ENCODE measurements at regions not wholly inside any gene's neighbourhood (a gene's known extent, or its start where the extent isn't known, plus 50 kb on each side); places are given as distances from the start of the nearest gene placed in this dataset.
"Not testable (repeated sequence)": the region's sequence is repeated elsewhere in the genome, so short reads cannot be mapped to it uniquely, and the experiment has no call there.

DNA sequence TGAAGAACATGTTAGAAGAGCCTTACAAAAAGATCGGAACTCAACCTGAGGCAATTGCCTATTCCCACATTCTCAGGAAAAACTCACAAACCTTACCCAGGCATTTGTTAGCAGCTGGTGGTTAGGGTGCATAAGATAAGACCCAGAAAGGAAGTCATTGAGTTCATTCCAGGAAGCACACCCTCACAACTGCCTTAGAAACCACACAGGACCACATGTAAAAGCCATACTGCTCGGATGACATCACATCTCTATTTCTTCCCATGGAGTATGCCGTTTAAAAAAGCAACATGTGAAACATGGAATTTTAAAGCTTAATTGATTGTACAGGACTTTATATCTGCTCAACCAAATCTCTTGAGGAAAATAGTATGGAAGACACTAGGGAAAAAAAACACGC lies 411.2 kb downstream of the DAD1 start:
- Histone ChIP-seq H3K36me3 (no peaks in the 10 kb centered on the region), H3K9me3 (no peaks in the 10 kb centered on the region), H3K27me3 (peaks cover 0 to 4% of the 10 kb centered on the region in 2 donors), H3K27ac (no peak overlapping the region), H3K4me1 (no peaks in the 10 kb centered on the region), H3K4me3 (no peak overlapping the region)
- intact Hi-C loops (cut with DNase I): no loop called here
- TF ChIP-seq, protein P1, sequence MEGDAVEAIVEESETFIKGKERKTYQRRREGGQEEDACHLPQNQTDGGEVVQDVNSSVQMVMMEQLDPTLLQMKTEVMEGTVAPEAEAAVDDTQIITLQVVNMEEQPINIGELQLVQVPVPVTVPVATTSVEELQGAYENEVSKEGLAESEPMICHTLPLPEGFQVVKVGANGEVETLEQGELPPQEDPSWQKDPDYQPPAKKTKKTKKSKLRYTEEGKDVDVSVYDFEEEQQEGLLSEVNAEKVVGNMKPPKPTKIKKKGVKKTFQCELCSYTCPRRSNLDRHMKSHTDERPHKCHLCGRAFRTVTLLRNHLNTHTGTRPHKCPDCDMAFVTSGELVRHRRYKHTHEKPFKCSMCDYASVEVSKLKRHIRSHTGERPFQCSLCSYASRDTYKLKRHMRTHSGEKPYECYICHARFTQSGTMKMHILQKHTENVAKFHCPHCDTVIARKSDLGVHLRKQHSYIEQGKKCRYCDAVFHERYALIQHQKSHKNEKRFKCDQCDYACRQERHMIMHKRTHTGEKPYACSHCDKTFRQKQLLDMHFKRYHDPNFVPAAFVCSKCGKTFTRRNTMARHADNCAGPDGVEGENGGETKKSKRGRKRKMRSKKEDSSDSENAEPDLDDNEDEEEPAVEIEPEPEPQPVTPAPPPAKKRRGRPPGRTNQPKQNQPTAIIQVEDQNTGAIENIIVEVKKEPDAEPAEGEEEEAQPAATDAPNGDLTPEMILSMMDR (IDR thresholded peaks at IDR 0.05): no peak
- DNase-seq (no peak), ATAC-seq (no peak)

DNA sequence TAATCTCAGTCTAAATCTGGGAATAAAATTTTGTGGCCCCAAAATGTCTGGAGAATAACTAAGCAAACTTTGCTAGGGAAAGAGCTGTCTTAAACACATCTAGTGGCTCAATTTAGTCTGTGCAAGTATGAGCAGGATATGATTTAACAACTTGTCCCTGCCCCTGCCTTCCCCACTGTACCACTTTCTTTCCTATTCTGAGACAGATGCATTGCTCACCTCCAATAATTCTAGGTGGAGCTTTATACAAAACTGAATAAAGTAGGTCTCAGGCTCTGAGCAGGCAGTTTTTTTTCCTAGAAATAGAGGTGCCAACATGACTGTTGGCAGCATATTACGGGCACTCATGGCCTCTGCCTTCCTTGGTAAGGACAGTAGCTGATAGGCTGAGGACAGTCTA lies 412.1 kb downstream of the DAD1 start:
- TF ChIP-seq, protein P1 (IDR thresholded peaks at IDR 0.05): no peak

DNA sequence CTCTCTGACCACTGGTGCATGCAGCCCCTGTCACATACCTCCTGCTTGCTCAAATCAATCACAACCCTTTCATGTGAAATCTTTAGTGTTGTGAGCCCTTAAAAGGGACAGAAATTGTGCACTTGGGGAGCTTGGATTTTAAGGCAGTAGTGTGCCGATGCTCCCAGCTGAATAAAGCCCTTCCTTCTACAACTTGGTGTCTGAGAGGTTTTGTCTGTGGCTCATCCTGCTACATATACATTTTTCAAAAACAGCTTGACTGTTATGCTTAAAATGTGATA lies 413.8 kb downstream of the DAD1 start:
- DNase-seq; intact Hi-C loops (cut with DNase I); H3K9me3 ChIP-seq; H3K36me3 ChIP-seq; H3K27me3 ChIP-seq; H3K27ac ChIP-seq; H3K4me1 ChIP-seq; ATAC-seq; H3K4me3 ChIP-seq: not testable (repeated sequence)

More for the DNA sequence above, 412.1 kb downstream of the DAD1 start:
- H3K36me3 ChIP-seq: no peaks in the 10 kb centered on the region
- intact Hi-C loops (cut with DNase I): no loop called here
- DNase-seq: no peak
- no peak overlapping the region for H3K4me3 ChIP-seq
- peaks cover 0 to 4% of the 10 kb centered on the region in 2 donors for H3K27me3 ChIP-seq
- H3K27ac ChIP-seq: no peak overlapping the region
- no peaks in the 10 kb centered on the region for H3K4me1 ChIP-seq
- no peaks in the 10 kb centered on the region for H3K9me3 ChIP-seq
- ATAC-seq: no peak

DNA sequence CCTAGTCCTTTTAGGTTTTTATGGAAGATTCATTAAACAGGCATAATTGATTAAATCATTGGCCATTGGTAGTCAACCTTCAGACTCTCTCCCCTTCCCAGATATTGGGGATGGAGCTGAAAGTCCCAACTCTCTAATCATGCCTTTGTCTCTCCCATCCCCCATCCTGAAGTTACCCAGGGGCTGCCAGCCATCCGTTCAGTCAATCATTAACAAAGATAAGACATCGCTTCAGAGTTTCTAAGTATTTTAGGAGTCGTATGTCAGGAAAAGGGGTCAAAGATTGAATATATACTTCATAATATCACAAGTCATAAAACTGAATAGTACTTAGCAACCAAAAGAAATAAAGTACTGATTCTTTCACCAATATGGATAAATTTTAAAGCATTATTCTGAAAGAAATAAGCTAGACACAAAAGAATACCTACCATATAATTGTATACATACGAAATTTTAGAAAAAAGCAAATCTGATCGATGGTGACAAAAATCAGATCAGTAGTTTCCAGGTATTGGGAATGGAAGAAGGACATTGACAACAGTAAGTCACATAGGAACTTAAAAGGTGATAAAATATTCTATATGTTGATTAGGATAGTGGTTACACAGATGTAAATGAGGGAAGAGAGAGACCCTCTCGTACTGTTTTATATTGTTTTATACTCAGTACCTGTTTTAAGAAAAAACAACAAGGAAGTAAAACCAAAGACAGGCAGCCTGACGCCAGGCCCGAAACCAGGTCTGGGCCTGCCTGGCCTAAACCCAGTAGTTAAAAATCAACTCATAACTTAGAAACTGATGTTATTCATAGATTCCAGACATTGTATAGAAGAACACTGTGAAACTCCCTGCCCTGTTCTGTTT lies 414.4 kb downstream of the DAD1 start:
- ATAC-seq (no peak), DNase-seq (no peak)
- peaks cover 0 to 4% of the 10 kb centered on the region in 2 donors for H3K27me3 ChIP-seq
- no peaks in the 10 kb centered on the region for H3K4me1 ChIP-seq
- H3K9me3 ChIP-seq: no peaks in the 10 kb centered on the region
- no peaks in the 10 kb centered on the region for H3K36me3 ChIP-seq
- intact Hi-C loops (cut with DNase I): no loop called here
- no peak overlapping the region for H3K27ac ChIP-seq
- H3K4me3 ChIP-seq: no peak overlapping the region
- TF ChIP-seq, protein P1 (IDR thresholded peaks at IDR 0.05): no peak

DNA sequence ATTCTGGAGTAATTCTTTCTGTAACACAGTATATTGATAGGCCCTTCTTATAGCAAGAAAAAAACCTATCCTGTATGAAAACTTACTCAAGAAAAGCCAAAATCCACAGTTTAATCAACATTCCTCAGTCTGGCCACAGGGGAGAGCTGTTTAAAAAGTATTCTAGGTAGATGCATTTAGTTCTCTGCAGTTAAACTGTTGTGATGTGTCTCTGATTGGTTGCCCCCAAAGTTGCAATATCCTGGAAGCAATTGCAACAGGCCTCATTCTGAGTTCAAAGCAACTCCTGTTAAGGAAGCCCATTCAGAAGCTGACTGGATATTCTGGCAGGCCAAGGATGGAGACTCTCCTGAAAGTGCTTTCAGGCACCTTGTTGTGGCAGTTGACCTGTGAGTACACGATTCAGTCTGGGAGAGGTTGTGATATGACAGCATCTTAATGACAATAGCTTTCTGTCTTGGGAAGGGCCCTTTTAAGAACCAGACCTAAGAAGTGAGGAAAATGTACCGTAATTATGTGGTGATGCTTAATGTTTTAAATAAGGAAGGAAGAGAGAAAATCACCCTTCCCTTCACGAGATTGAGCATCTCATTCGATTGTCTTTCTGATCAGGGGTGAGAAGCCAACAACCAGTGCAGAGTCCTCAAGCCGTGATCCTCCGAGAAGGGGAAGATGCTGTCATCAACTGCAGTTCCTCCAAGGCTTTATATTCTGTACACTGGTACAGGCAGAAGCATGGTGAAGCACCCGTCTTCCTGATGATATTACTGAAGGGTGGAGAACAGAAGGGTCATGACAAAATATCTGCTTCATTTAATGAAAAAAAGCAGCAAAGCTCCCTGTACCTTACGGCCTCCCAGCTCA lies 420.7 kb downstream of the DAD1 start:
- TF ChIP-seq, protein P1 (IDR thresholded peaks at IDR 0.05): no peak
- H3K4me1 ChIP-seq: no peaks in the 10 kb centered on the region
- no peaks in the 10 kb centered on the region for H3K9me3 ChIP-seq
- intact Hi-C loops (cut with DNase I): no loop called here
- ATAC-seq: no peak
- no peaks in the 10 kb centered on the region for H3K27me3 ChIP-seq
- H3K27ac ChIP-seq: no peak overlapping the region
- H3K36me3 ChIP-seq: no peaks in the 10 kb centered on the region
- no peak overlapping the region for H3K4me3 ChIP-seq
- no peak for DNase-seq

Data from left lung (tissue), 4 donors.